ENCODE measurements at regions not wholly inside any gene's neighbourhood (a gene's known extent, or its start where the extent isn't known, plus 50 kb on each side); places are given as distances from the start of the nearest gene placed in this dataset.

DNA sequence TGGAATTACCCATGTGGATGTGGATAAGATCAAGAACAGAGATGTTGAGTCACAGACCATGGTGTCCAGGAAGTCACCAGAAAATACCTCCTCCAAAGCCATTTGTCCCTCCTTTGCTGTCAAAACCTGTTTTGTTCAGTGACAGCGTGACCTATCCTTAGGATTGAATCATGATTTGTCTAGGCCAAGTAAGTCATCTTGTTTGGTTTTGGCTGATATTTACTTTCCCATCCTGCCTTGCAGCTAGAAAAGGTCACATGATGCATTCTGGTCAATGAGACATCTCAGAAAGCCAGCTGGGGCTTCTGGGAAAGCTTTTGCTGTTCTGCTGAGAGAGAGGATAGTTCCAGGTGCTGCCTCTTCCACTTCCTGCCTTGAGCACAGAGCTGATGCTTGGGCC lies 225.3 kb upstream of the ZMIZ1 start:
- H3K27ac Mint-ChIP-seq (ENCODE audit: unreplicated experiment) = no peak overlapping the region
- no peak overlapping the region for H3K4me3 Mint-ChIP-seq (ENCODE audit: unreplicated experiment)
- no peaks in the 10 kb centered on the region for H3K4me1 Mint-ChIP-seq (ENCODE audit: unreplicated experiment)
- H3K9me3 Mint-ChIP-seq (ENCODE audit: unreplicated experiment) = no peaks in the 10 kb centered on the region
- peaks cover 9% of the 10 kb centered on the region for H3K36me3 Mint-ChIP-seq (ENCODE audit: low read depth, unreplicated experiment)
- H3K27me3 Mint-ChIP-seq (ENCODE audit: unreplicated experiment) = no peaks in the 10 kb centered on the region
- TF ChIP-seq, protein P1, sequence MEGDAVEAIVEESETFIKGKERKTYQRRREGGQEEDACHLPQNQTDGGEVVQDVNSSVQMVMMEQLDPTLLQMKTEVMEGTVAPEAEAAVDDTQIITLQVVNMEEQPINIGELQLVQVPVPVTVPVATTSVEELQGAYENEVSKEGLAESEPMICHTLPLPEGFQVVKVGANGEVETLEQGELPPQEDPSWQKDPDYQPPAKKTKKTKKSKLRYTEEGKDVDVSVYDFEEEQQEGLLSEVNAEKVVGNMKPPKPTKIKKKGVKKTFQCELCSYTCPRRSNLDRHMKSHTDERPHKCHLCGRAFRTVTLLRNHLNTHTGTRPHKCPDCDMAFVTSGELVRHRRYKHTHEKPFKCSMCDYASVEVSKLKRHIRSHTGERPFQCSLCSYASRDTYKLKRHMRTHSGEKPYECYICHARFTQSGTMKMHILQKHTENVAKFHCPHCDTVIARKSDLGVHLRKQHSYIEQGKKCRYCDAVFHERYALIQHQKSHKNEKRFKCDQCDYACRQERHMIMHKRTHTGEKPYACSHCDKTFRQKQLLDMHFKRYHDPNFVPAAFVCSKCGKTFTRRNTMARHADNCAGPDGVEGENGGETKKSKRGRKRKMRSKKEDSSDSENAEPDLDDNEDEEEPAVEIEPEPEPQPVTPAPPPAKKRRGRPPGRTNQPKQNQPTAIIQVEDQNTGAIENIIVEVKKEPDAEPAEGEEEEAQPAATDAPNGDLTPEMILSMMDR (IDR thresholded peaks at IDR 0.05; ENCODE audit: unreplicated experiment) = no peak
- no peak for DNase-seq (ENCODE audit: low spot score)

DNA sequence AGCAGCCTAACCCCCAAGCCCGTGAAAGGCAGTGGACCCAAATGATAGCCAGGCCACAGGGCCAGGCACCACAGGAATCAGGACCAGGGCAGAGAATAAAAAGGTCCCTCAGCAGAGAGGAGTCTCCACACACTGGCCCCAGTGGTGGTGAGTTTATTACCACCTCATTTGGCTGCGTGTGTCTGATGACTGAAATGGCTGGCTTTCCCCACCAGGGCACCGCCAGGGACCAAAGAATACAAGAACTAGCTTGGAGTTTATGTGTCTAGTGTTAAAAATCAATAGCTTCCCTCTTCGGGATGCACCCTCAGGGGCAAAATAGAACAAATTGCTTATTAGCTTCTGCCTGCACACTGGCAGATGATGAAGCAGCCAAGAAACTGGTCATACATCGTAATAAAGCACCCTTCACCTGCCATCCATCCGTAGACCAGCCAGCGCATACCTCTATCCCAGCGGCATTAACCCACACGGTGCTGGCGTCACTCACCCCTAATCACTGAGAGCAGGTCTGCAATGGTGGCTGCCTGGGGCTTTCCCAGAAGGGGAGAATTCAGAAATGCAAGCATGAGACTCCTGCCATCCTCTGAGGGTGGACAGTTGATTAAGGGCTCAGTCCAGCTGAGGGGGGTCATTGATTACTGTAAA lies 223.7 kb upstream of the ZMIZ1 start:
- TF ChIP-seq, protein P1 (IDR thresholded peaks at IDR 0.05; ENCODE audit: unreplicated experiment) = no peak
- H3K36me3 Mint-ChIP-seq (ENCODE audit: low read depth, unreplicated experiment) = peaks cover 9% of the 10 kb centered on the region
- H3K4me1 Mint-ChIP-seq (ENCODE audit: unreplicated experiment) = no peaks in the 10 kb centered on the region
- no peak for DNase-seq (ENCODE audit: low spot score)
- H3K9me3 Mint-ChIP-seq (ENCODE audit: unreplicated experiment) = no peaks in the 10 kb centered on the region
- H3K27ac Mint-ChIP-seq (ENCODE audit: unreplicated experiment) = no peak overlapping the region
- no peak overlapping the region for H3K4me3 Mint-ChIP-seq (ENCODE audit: unreplicated experiment)
- no peaks in the 10 kb centered on the region for H3K27me3 Mint-ChIP-seq (ENCODE audit: unreplicated experiment)

DNA sequence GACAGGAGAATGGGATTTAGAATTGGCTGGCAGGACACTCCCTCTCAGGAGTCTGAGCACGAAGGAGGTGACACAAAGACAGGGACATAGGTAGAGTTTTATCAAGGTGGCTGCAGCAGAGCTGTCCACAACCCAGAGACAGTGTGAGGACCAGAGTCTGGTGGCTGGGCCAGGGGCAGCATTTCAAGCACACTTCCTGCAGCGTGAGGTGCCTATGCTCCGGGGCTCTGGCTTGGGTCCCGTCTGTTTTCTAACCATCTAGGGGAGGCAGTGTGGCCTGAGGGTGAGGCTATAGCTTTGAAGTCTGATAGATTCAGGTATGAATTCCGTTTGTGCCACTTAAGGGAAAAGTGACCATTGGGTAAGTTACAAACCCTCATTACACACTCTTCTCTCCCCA lies 222.7 kb upstream of the ZMIZ1 start:
- Mint-ChIP-seq H3K9me3 (ENCODE audit: unreplicated experiment) (no peaks in the 10 kb centered on the region), H3K27ac (ENCODE audit: unreplicated experiment) (no peak overlapping the region), H3K4me3 (ENCODE audit: unreplicated experiment) (no peak overlapping the region), H3K27me3 (ENCODE audit: unreplicated experiment) (no peaks in the 10 kb centered on the region), H3K36me3 (ENCODE audit: low read depth, unreplicated experiment) (peaks cover 5% of the 10 kb centered on the region), H3K4me1 (ENCODE audit: unreplicated experiment) (no peaks in the 10 kb centered on the region)
- DNase-seq (ENCODE audit: low spot score) = no peak
- TF ChIP-seq, protein P1 (IDR thresholded peaks at IDR 0.05; ENCODE audit: unreplicated experiment) = no peak

DNA sequence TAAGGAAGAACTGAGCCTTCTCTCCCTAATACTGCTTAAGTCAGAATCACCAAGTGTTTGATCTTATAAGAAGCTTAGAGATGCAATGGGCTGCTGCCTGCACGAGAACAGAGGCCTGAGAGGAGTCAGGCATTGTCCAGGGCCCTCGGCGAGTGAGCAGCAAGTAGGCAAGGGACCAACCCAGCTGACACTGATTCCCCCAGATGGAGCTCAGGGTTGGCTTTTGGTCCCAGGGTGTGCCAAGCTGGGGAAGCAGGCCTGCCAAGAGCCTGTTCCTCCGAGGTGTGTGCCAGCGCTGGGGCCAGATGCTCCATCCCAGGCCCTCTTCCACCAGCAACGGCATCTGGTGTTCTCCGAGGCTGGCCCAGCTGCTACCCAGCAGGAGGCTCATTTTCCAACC lies 222.0 kb upstream of the ZMIZ1 start:
- peaks cover 2% of the 10 kb centered on the region for H3K4me1 Mint-ChIP-seq (ENCODE audit: unreplicated experiment)
- no peaks in the 10 kb centered on the region for H3K27me3 Mint-ChIP-seq (ENCODE audit: unreplicated experiment)
- no peak overlapping the region for H3K27ac Mint-ChIP-seq (ENCODE audit: unreplicated experiment)
- TF ChIP-seq, protein P1 (IDR thresholded peaks at IDR 0.05; ENCODE audit: unreplicated experiment) = no peak
- no peaks in the 10 kb centered on the region for H3K36me3 Mint-ChIP-seq (ENCODE audit: low read depth, unreplicated experiment)
- no peaks in the 10 kb centered on the region for H3K9me3 Mint-ChIP-seq (ENCODE audit: unreplicated experiment)
- H3K4me3 Mint-ChIP-seq (ENCODE audit: unreplicated experiment) = no peak overlapping the region
- no peak for DNase-seq (ENCODE audit: low spot score)

DNA sequence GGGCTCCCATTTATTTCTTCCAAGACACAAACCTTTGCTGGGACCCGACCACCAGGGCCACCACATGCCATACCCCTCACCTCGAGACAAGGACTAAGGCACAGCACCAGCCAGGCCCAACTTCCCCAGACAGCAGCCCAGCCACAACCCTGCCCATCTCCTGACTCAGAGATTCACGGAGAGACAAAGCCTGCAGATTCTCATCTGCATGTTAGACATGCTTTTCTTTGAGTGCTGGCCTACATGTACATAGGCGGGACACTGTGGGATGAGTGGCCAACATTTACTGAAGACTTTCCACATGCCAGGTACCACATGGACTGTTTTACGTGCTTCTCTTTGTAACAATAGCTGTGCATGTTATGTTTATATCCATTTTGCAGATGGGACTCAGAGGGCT lies 221.3 kb upstream of the ZMIZ1 start:
- Mint-ChIP-seq H3K4me1 (ENCODE audit: unreplicated experiment) (peaks cover 2% of the 10 kb centered on the region), H3K36me3 (ENCODE audit: low read depth, unreplicated experiment) (no peaks in the 10 kb centered on the region), H3K27ac (ENCODE audit: unreplicated experiment) (no peak overlapping the region), H3K27me3 (ENCODE audit: unreplicated experiment) (no peaks in the 10 kb centered on the region), H3K9me3 (ENCODE audit: unreplicated experiment) (no peaks in the 10 kb centered on the region), H3K4me3 (ENCODE audit: unreplicated experiment) (no peak overlapping the region)
- TF ChIP-seq, protein P1 (IDR thresholded peaks at IDR 0.05; ENCODE audit: unreplicated experiment) = no peak
- no peak for DNase-seq (ENCODE audit: low spot score)
